PC-3 (cell line): ENCODE measurements at regions not wholly inside any gene's neighbourhood (a gene's known extent, or its start where the extent isn't known, plus 50 kb on each side); places are given as distances from the start of the nearest gene placed in this dataset.

ENCODE experiments used
- EZH2 ChIP-seq: fragments of 300-600 bp; sonication (generic); IDR thresholded peaks from one replicate; pipeline ENCODE4 v1.6.1; 2017; ENCODE audit warnings: antibody characterized with exemption, mild to moderate bottlenecking, low read length; ENCODE audit not compliant: unreplicated experiment
- EZH2phosphoT487 ChIP-seq: fragments of 300-600 bp; sonication (generic); IDR thresholded peaks from 2 replicates; pipeline ENCODE4 v1.6.1; 2018; ENCODE audit warnings: mild to moderate bottlenecking, antibody characterized with exemption, low read length, borderline replicate concordance
- TF ChIP-seq, protein P1 (sequence below): fragments of 300-600 bp; sonication (generic); conservative IDR thresholded peaks from 2 replicates; pipeline ENCODE4 v1.5.1; 2017; ENCODE audit warnings: antibody characterized with exemption, low read depth, mild to moderate bottlenecking, low read length

DNA sequence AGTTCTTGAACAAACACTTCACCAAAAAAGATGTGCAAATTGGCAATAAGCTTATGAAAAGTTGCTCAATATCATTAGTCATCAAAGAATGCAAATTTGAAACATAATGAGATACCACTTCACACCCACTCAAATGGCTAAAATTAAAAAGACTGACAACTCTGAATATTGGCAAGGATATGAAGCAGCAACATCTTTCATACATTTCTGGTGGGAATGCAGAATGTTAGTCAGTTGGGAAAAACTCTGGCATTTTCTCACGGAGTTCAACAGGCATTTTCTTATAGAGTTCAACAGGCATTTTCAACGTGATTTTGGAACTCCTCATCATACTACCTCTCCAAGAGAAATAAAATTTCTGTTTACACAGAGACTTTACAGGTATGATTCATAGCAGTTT lies 297.4 kb upstream of the MAGEC2 start:
- TF ChIP-seq, protein P1, sequence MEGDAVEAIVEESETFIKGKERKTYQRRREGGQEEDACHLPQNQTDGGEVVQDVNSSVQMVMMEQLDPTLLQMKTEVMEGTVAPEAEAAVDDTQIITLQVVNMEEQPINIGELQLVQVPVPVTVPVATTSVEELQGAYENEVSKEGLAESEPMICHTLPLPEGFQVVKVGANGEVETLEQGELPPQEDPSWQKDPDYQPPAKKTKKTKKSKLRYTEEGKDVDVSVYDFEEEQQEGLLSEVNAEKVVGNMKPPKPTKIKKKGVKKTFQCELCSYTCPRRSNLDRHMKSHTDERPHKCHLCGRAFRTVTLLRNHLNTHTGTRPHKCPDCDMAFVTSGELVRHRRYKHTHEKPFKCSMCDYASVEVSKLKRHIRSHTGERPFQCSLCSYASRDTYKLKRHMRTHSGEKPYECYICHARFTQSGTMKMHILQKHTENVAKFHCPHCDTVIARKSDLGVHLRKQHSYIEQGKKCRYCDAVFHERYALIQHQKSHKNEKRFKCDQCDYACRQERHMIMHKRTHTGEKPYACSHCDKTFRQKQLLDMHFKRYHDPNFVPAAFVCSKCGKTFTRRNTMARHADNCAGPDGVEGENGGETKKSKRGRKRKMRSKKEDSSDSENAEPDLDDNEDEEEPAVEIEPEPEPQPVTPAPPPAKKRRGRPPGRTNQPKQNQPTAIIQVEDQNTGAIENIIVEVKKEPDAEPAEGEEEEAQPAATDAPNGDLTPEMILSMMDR, result no peak
- TF ChIP-seq EZH2phosphoT487 (no peak), EZH2 (no peak)
